ENCODE measurements at regions not wholly inside any gene's neighbourhood (a gene's known extent, or its start where the extent isn't known, plus 50 kb on each side); places are given as distances from the start of the nearest gene placed in this dataset.
"Not testable (repeated sequence)": the region's sequence is repeated elsewhere in the genome, so short reads cannot be mapped to it uniquely, and the experiment has no call there.

- DNase-seq (ENCODE audit: low read depth) = not testable (repeated sequence)
Measured at GRCh38 chr6:144977250-144977864, 692.2 kb downstream of the UTRN start.

GRCh38 chr6:144978208-144978607, 693.1 kb downstream of the UTRN start:
- no peak for DNase-seq (ENCODE audit: low read depth)

- no peak for DNase-seq (ENCODE audit: low read depth)
Measured at GRCh38 chr6:144986271-144986670, 701.1 kb downstream of the UTRN start.

GRCh38 chr6:144989319-144990107, 704.4 kb downstream of the UTRN start:
- no peak for DNase-seq (ENCODE audit: low read depth)

- no peak for DNase-seq (ENCODE audit: low read depth)
Measured at GRCh38 chr6:144990784-144991183, 705.6 kb downstream of the UTRN start.

- DNase-seq (ENCODE audit: low read depth) = peak; percentile 47
Measured at GRCh38 chr6:144993870-144994269, 708.7 kb downstream of the UTRN start.

GRCh38 chr6:144997996-144998395, 712.9 kb downstream of the UTRN start:
- no peak for DNase-seq (ENCODE audit: low read depth)

- DNase-seq (ENCODE audit: low read depth) = no peak
Measured at GRCh38 chr6:144999127-144999526, 714.0 kb downstream of the UTRN start.

- no peak for DNase-seq (ENCODE audit: low read depth)
Measured at GRCh38 chr6:145003145-145003544, 718.0 kb downstream of the UTRN start.

- DNase-seq (ENCODE audit: low read depth) = no peak
Measured at GRCh38 chr6:145006914-145007313, 721.8 kb downstream of the UTRN start.

- no peak for DNase-seq (ENCODE audit: low read depth)
Measured at GRCh38 chr6:145008715-145009114, 723.6 kb downstream of the UTRN start.

- DNase-seq (ENCODE audit: low read depth) = no peak
Measured at GRCh38 chr6:145009711-145010110, 724.6 kb downstream of the UTRN start.

GRCh38 chr6:145012039-145012662, 723.2 kb downstream of the EPM2A start:
- no peak for DNase-seq (ENCODE audit: low read depth)

GRCh38 chr6:145015739-145016558, 719.4 kb downstream of the EPM2A start:
- DNase-seq (ENCODE audit: low read depth) = peak; percentile 83

- DNase-seq (ENCODE audit: low read depth) = no peak
Measured at GRCh38 chr6:145017051-145017450, 718.3 kb downstream of the EPM2A start.

GRCh38 chr6:145017516-145017915, 717.8 kb downstream of the EPM2A start:
- peak; percentile 23 for DNase-seq (ENCODE audit: low read depth)

- DNase-seq (ENCODE audit: low read depth) = no peak
Measured at GRCh38 chr6:145018027-145018426, 717.3 kb downstream of the EPM2A start.

- DNase-seq (ENCODE audit: low read depth) = no peak
Measured at GRCh38 chr6:145020114-145020513, 715.2 kb downstream of the EPM2A start.

- DNase-seq (ENCODE audit: low read depth) = no peak
Measured at GRCh38 chr6:145020543-145020942, 714.8 kb downstream of the EPM2A start.

- no peak for DNase-seq (ENCODE audit: low read depth)
Measured at GRCh38 chr6:145022199-145022796, 713.0 kb downstream of the EPM2A start.

GRCh38 chr6:145023116-145023726, 712.1 kb downstream of the EPM2A start:
- DNase-seq (ENCODE audit: low read depth) = no peak

All from fibroblast of gingiva (primary cell).